Kidney epithelial cell (primary cell): ENCODE measurements at regions not wholly inside any gene's neighbourhood (a gene's known extent, or its start where the extent isn't known, plus 50 kb on each side); places are given as distances from the start of the nearest gene placed in this dataset.

ENCODE experiments used
- DNase-seq: peaks from one replicate; pipeline ENCODE4 v3.0.0-alpha.2; 2010; ENCODE audit warnings: low read depth
- H3K27me3 ChIP-seq: 2 replicates; pipeline ENCODE4 v1.6.0; 2011; ENCODE audit warnings: low read length; ENCODE audit not compliant: control insufficient read depth, insufficient read depth
- H3K36me3 ChIP-seq: 2 replicates; pipeline ENCODE4 v1.5.1; 2011; ENCODE audit warnings: low read length; ENCODE audit not compliant: control insufficient read depth, insufficient read depth
- H3K4me3 ChIP-seq: 2 replicates; pipeline ENCODE4 v1.5.1; 2011; ENCODE audit warnings: low read depth, mild to moderate bottlenecking, control low read depth, low read length
- CTCF ChIP-seq: IDR thresholded peaks from 2 replicates; pipeline ENCODE4 v1.5.1; 2011; ENCODE audit warnings: mild to moderate bottlenecking, moderate library complexity, low read length, control low read depth, inconsistent platforms; ENCODE audit not compliant: insufficient read depth, poor library complexity, severe bottlenecking

- TF ChIP-seq CTCF = no peak
- H3K4me3 ChIP-seq = no peak overlapping the region
- no peaks in the 10 kb centered on the region for H3K27me3 ChIP-seq
- DNase-seq = no peak
- H3K36me3 ChIP-seq = no peaks in the 10 kb centered on the region
These were observed 386.7 kb upstream of the ZFHX3 start for GRCh38 chr16:73434621-73435020.

GRCh38 chr16:73433731-73434307, 385.9 kb upstream of the ZFHX3 start:
- DNase-seq = no peak
- H3K27me3 ChIP-seq = no peaks in the 10 kb centered on the region
- no peaks in the 10 kb centered on the region for H3K36me3 ChIP-seq
- TF ChIP-seq CTCF = no peak
- H3K4me3 ChIP-seq = no peak overlapping the region

GRCh38 chr16:73432850-73433730, 385.2 kb upstream of the ZFHX3 start:
- Histone ChIP-seq H3K27me3 (no peaks in the 10 kb centered on the region), H3K4me3 (no peak overlapping the region), H3K36me3 (no peaks in the 10 kb centered on the region)
- no peak for TF ChIP-seq CTCF
- no peak for DNase-seq

- H3K27me3 ChIP-seq = no peaks in the 10 kb centered on the region
- TF ChIP-seq CTCF = no peak
- no peak for DNase-seq
- no peak overlapping the region for H3K4me3 ChIP-seq
- H3K36me3 ChIP-seq = no peaks in the 10 kb centered on the region
These were observed 382.2 kb upstream of the ZFHX3 start for GRCh38 chr16:73430138-73430537.

GRCh38 chr16:73428121-73428520, 380.2 kb upstream of the ZFHX3 start:
- no peak overlapping the region for H3K4me3 ChIP-seq
- TF ChIP-seq CTCF = no peak
- no peaks in the 10 kb centered on the region for H3K36me3 ChIP-seq
- no peak for DNase-seq
- H3K27me3 ChIP-seq = no peaks in the 10 kb centered on the region

GRCh38 chr16:73427164-73427563, 379.2 kb upstream of the ZFHX3 start:
- Histone ChIP-seq H3K36me3 (no peaks in the 10 kb centered on the region), H3K4me3 (no peak overlapping the region), H3K27me3 (no peaks in the 10 kb centered on the region)
- no peak for TF ChIP-seq CTCF
- no peak for DNase-seq
